Breast epithelium (tissue), 4 donors: ENCODE measurements at regions not wholly inside any gene's neighbourhood (a gene's known extent, or its start where the extent isn't known, plus 50 kb on each side); places are given as distances from the start of the nearest gene placed in this dataset.

Experiments
- DNase-seq, 2 donors: peaks; one replicate each; pipeline ENCODE4 v3.0.0-alpha.2; 2019; ENCODE audit warnings: low spot score in 2 of 2
- H3K27ac ChIP-seq, 2 donors: fragments of 200-600 bp; sonication (generic) in 1 of 2; one replicate each; pipeline ENCODE4 v1.5.1; 2016 to 2019; ENCODE audit warnings: mild to moderate bottlenecking in 1 of 2
- H3K27me3 ChIP-seq, 2 donors: fragments of 200-600 bp; sonication (generic) in 1 of 2; one replicate each; pipeline versions ENCODE4 v1.5.1 to v1.6.0; 2017 to 2019; ENCODE audit warnings: control low read depth in 1 of 2, mild to moderate bottlenecking in 1 of 2
- H3K36me3 ChIP-seq: fragments of 200-600 bp; one replicate; pipeline ENCODE4 v1.5.1; 2019
- H3K4me1 ChIP-seq, 2 donors: fragments of 200-600 bp; sonication (generic); one replicate each; pipeline ENCODE4 v1.5.1; 2016 to 2019; ENCODE audit warnings: control low read depth in 1 of 2
- H3K4me3 ChIP-seq, 3 donors: fragments of 200-600 bp; sonication (generic); 1 replicate in 2 of 3; 2 replicates in 1 of 3; pipeline ENCODE4 v1.5.1; 2016 to 2019; ENCODE audit warnings: mild to moderate bottlenecking in 3 of 3, moderate library complexity in 2 of 3
- H3K9me3 ChIP-seq, 2 donors: fragments of 200-600 bp; sonication (generic) in 1 of 2; one replicate each; pipeline ENCODE4 v1.5.1; 2016 to 2019; ENCODE audit warnings: control low read depth in 1 of 2
- POLR2A ChIP-seq: fragments of 450-650 bp; IDR thresholded peaks from one replicate; pipeline ENCODE4 v1.6.1; 2016; ENCODE audit warnings: antibody characterized with exemption, mild to moderate bottlenecking, moderate library complexity
- POLR2AphosphoS5 ChIP-seq, 3 donors: sonication (generic); formaldehyde crosslinking; IDR thresholded peaks; one replicate each; pipeline ENCODE4 v1.6.1; 2017; ENCODE audit warnings: antibody characterized with exemption in 3 of 3
- intact Hi-C: fragments of 100-400 bp; cut with DNase I; formaldehyde crosslinking; loops from one replicate; pipeline ENCODE4 v1.15.1; 2023; ENCODE audit warnings: low total_unique reads
- TF ChIP-seq, protein P1 (sequence below), 3 donors: fragments of 450-650 bp; IDR thresholded peaks; one replicate each; pipeline ENCODE4 v1.5.1; 2016 to 2017; ENCODE audit warnings: antibody characterized with exemption in 3 of 3, mild to moderate bottlenecking in 3 of 3, moderate library complexity in 3 of 3

- intact Hi-C loops: loop anchor here (2.0 kb wide), 1 partner anchor 75 kb away; no protein-coding TSS in a partner anchor
- no peak for TF ChIP-seq POLR2A
- Histone ChIP-seq H3K4me1 (no peaks in the 10 kb centered on the region), H3K4me3 (no peak overlapping the region), H3K27me3 (no peaks in the 10 kb centered on the region), H3K27ac (no peak overlapping the region), H3K9me3 (no peaks in the 10 kb centered on the region), H3K36me3 (no peaks in the 10 kb centered on the region)
- DNase-seq: no peak
These were observed 111.0 kb upstream of the SLIT3 start for GRCh38 chr5:169411786-169412430.

GRCh38 chr5:169410996-169411783 is 110.3 kb upstream of the SLIT3 start:
- intact Hi-C loops: no loop called here
- H3K36me3 ChIP-seq: no peaks in the 10 kb centered on the region
- TF ChIP-seq, protein P1, sequence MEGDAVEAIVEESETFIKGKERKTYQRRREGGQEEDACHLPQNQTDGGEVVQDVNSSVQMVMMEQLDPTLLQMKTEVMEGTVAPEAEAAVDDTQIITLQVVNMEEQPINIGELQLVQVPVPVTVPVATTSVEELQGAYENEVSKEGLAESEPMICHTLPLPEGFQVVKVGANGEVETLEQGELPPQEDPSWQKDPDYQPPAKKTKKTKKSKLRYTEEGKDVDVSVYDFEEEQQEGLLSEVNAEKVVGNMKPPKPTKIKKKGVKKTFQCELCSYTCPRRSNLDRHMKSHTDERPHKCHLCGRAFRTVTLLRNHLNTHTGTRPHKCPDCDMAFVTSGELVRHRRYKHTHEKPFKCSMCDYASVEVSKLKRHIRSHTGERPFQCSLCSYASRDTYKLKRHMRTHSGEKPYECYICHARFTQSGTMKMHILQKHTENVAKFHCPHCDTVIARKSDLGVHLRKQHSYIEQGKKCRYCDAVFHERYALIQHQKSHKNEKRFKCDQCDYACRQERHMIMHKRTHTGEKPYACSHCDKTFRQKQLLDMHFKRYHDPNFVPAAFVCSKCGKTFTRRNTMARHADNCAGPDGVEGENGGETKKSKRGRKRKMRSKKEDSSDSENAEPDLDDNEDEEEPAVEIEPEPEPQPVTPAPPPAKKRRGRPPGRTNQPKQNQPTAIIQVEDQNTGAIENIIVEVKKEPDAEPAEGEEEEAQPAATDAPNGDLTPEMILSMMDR (IDR thresholded peaks at IDR 0.05): no peak
- TF ChIP-seq POLR2AphosphoS5 (IDR thresholded peaks at IDR 0.05) (no peak), POLR2A (no peak)
- DNase-seq: no peak
- no peaks in the 10 kb centered on the region for H3K4me1 ChIP-seq
- no peaks in the 10 kb centered on the region for H3K27me3 ChIP-seq
- no peak overlapping the region for H3K27ac ChIP-seq
- H3K9me3 ChIP-seq: no peaks in the 10 kb centered on the region
- no peak overlapping the region for H3K4me3 ChIP-seq

GRCh38 chr5:169408731-169409130 is 107.8 kb upstream of the SLIT3 start:
- no peaks in the 10 kb centered on the region for H3K36me3 ChIP-seq
- intact Hi-C loops: no loop called here
- no peak overlapping the region for H3K4me3 ChIP-seq
- no peak for DNase-seq
- no peak for TF ChIP-seq POLR2AphosphoS5 (IDR thresholded peaks at IDR 0.05)
- TF ChIP-seq, protein P1 (IDR thresholded peaks at IDR 0.05): no peak
- no peaks in the 10 kb centered on the region for H3K9me3 ChIP-seq
- H3K27ac ChIP-seq: no peak overlapping the region
- no peaks in the 10 kb centered on the region for H3K4me1 ChIP-seq
- no peaks in the 10 kb centered on the region for H3K27me3 ChIP-seq

GRCh38 chr5:169408171-169408570 is 107.2 kb upstream of the SLIT3 start:
- TF ChIP-seq, protein P1 (IDR thresholded peaks at IDR 0.05): no peak
- TF ChIP-seq POLR2AphosphoS5 (IDR thresholded peaks at IDR 0.05): no peak
- no peak for TF ChIP-seq POLR2A

DNA sequence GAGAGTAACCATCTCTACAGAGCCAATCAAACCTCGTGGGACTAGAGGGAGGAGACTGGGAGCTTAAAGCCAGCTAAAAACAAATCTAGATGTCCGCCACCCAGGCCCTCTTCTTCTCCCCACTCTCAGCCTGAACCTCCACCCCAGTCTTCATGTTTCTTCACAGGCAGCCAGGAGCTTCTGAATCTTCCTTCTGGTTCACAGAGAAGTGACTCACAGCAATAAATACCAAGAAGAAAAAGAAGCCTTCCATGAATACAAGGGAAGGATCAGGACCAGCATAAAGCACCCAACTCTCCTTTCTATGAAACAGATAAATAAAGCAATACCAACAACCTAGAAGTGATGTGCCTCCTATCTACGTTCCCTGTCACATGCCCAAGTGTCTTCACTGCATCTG is 103.3 kb upstream of the SLIT3 start:
- Histone ChIP-seq H3K9me3 (no peaks in the 10 kb centered on the region), H3K4me1 (no peaks in the 10 kb centered on the region), H3K4me3 (no peak overlapping the region), H3K27me3 (no peaks in the 10 kb centered on the region), H3K36me3 (no peaks in the 10 kb centered on the region), H3K27ac (no peak overlapping the region)
- no peak for TF ChIP-seq POLR2AphosphoS5 (IDR thresholded peaks at IDR 0.05)
- TF ChIP-seq, protein P1 (IDR thresholded peaks at IDR 0.05): no peak
- TF ChIP-seq POLR2A: no peak
- intact Hi-C loops: no loop called here
- DNase-seq: no peak

More at GRCh38 chr5:169408171-169408570, 107.2 kb upstream of the SLIT3 start:
- Histone ChIP-seq H3K9me3 (no peaks in the 10 kb centered on the region), H3K27me3 (no peaks in the 10 kb centered on the region), H3K4me1 (no peaks in the 10 kb centered on the region), H3K4me3 (no peak overlapping the region), H3K27ac (no peak overlapping the region), H3K36me3 (no peaks in the 10 kb centered on the region)
- DNase-seq: no peak
- intact Hi-C loops: no loop called here
